GM18502 (cell line): ENCODE measurements at regions not wholly inside any gene's neighbourhood (a gene's known extent, or its start where the extent isn't known, plus 50 kb on each side); places are given as distances from the start of the nearest gene placed in this dataset.

ENCODE experiments used
- ATAC-seq: cut with Tn5 transposase; IDR thresholded peaks from one replicate; pipeline ENCODE4 v1.9.1; 2021; ENCODE audit warnings: mild to moderate bottlenecking; ENCODE audit not compliant: unreplicated experiment, poor library complexity

DNA sequence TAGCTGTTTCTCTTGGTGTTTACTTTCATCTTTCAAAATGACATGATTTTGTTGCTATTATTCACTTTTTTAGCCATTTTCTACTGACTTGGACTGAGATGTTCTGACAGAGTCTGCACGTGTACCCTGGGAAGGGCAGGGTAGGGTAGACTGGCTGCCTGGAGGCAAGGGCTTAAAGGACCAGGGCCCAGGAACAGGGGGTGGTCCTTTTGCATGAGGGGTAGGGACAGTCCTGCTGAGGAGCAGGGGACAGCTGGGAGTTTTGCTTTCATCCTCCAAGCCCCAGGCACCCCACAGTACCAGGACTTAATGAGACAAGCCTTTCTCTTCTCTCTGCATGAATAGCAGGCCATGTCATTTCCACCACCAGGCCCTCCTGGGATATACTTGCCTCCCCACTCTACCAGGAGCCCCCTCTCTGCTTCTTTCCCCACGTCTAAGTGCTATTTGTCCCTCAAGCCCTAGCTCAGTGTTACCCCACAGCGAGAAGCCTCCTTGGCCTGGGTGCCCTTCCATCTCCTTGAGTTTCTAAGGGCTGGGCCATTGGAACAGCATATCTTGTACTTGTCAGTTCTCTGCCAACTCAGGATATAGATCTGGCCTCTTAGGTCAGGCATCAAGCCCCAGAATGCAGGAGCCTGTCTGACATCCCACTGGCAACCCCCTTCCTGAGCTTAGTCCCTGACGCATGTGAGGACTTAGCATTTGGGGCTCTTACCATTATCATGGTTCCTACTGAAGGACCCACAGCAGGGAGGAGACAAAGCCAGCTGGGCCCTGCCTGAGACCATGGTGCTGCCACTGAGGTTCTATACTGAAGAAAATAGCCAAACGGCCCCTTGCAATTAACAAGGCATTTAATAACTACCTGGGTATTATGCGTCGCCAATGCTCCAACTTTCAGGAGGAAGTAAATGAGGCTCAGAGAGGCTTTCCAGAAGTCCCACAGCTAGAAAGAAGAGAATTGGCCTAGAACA, 78.4 kb upstream of the UNC5B start:
- no peak for ATAC-seq

DNA sequence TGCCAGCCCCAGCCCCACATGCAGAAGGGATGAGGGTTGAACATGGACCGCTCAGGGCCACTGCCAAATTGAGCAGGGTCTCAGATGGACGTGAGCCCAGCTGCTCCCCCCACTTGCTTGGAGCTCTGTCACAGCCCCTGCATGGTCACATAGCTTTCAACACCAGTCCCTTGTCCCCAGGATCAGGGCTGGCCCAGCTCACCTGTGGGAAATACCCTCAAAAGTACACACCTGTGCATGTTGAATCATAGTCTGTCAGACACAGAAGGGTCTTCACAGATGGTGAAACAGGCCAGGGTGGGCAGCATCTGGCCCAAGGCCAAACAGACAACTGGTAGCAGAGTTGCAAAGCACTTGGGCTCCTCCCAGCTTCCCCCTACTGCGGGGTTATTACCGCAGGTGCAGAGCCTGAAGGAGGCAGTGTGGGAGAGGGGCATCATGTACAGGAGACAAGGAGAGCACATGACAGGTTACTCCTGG, 77.6 kb upstream of the UNC5B start:
- no peak for ATAC-seq

DNA sequence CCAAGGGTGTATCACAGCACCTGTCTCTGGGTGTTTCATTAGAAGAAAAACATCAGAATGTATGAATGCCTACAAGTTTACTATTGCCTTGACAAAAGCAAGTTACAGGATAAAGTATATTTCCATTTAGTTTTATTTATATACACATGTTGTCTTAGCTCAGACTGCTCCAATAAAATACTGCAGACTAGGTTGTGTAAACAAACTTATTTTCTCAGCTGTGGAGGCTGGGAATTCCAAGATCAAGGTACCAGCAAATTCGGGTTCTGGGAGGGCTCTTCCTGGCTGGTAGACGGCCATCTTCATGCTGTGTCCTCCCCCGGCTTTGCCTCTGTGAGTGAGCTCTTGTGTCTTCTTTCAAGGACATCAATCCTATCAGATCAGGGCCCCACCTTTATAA, 77.1 kb upstream of the UNC5B start:
- ATAC-seq, result no peak

DNA sequence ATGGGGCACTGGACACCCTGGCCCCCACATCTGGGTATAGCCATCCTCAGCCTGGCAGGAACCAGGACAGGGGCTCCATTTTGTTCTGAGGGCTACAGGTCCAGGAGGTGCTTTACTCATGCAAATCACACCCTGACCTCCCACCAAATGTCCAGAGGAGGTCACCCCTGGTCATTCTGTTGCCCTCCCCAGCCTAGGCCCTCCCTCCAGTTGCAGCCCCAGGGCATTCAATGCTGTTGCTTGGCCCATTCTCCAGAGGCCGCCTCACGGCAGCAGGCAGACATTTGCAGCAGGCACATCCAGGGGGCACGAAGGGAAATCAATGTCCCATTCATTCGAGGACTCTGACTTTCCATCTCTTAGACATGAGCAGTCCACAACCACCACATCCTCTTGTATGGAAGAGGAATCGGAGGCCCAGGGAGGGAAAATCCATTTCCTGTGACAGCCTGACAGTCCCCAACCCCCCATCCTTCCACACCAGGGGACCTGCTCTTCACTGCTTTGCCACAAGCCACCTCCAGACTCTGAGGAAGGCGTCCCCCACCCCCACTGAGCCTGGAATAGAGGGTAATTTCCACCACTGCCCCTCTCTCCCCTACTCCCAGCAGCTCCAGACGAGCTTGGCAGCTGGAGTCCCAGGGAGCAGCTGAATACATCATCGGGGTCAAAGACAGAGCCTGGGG, 76.2 kb upstream of the UNC5B start:
- no peak for ATAC-seq

DNA sequence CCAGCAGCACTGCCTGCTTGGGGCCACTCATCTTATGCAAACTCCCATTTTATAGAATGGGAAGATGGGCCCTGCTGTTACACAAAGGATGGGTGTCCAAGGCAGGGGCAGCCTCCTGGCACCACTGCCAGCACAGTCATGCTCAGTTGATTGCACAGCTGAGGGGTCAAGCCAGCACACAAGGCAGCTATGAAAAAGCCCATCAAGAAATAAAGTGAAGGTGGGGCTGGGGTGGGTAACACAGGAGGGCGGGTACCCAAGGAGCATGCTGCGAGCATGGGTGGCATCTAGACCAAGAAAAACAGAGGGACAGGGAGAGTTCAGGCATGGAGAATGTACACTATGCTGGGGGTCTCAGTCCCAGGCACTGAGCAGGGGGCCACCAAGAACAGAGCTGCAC, 74.7 kb upstream of the UNC5B start:
- ATAC-seq, result no peak

DNA sequence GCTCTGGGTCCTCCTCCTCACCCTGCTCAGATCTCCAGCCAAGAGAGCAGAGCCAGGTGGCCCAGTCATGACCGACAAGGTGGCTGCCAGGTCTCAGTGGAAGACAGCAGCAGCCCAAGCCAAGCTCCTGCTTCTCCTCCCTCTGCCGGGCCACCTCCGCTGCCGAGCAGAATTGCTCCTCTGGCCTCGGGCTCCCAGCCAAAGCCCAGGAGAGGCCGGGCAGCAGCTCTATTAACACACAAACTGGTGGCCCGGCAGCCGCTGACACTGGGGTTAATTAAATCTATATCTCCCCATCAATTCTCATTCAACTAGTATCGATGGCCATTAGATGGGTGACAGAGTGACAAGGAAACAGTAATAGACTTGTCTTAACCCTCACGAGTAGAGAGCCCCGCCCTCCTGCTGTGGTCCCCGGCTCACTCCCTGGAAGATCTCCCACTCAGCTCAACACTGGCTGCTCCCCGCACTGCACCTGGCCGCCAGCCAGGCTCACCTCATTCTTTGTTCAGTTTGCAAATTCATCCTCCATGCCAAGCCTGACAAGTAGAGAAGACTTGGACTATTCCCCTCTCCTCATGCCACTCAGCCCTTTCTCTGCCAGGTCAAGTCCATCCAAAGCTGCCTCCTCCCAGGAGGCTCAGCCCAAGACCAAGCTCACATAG, 74.1 kb upstream of the UNC5B start:
- ATAC-seq, result no peak

DNA sequence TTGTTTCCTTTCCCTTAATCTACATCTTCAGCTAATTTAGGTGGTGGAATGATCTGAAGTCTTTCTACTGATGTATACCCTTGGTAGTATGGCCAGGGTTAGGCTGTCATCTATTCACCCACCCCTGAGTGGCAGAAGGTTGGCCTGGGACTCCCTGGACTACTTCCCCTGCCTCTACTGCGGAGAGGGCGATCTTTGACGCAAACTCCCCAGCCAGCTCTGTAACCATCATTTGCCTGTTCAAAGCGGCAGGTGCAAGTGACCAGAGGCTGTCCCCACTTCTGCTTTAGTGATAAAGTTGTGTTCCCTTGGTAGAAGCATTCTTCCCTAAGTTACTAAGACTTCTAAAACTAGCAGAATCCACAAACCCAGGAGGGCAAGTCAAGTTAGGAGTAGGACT, 70.8 kb upstream of the UNC5B start:
- no peak for ATAC-seq

DNA sequence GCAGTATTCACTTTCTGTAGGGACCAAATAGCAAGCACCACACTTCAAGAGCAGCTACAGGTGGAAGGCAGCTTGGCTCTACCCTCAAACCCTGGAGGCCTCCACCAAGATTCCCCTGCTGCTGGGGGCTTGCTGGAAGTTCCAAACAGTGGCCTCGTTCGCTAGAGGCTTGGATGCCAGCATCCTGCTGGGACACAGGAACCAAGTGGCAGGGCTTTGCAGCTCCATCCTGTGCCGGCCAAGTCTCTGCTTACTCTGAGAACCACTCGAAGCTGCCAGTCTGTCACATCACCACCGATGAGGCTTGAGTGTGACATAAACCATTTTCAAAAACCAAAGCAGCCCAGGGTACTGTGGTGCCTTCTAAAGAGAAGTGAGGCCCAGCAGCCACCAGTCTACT, 69.2 kb upstream of the UNC5B start:
- no peak for ATAC-seq

DNA sequence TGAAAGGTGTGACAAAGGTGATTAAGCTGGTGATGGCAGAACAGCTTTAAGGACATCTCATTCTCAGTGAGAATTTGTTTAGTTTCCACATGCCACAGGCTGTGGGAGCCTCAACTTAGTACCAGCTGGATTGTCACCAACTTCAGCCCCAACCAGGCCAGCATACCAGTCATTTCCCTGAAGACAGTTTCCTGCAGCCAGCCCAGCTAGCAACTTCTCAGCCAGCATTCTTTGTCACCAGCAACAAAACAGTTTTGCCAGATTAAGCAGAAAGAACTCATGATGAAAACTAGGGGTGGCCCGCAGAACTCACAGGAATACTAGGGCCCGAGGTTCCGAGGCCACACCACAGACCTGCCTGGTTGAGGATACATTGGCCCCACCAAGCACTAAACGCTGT, 68.8 kb upstream of the UNC5B start:
- no peak for ATAC-seq

DNA sequence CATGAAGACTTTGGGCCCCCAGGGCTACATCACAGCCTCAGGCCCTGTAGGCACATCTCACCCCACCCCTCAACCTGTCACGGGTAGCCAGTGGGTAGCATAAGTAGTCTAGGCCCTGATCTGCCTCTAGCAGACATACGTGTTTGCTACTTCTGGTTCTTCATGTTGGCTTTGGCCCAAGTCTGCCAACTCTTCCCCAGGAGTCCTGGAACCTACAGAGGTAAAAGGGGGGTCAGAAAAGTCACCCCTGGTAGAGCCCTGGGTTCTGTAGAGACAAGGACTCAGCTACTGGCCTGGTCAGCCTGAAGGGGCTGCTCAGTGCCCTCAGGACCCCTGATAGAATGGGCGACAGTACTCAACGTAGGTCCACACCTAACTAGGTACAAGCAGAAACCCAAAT, 67.5 kb upstream of the UNC5B start:
- no peak for ATAC-seq

DNA sequence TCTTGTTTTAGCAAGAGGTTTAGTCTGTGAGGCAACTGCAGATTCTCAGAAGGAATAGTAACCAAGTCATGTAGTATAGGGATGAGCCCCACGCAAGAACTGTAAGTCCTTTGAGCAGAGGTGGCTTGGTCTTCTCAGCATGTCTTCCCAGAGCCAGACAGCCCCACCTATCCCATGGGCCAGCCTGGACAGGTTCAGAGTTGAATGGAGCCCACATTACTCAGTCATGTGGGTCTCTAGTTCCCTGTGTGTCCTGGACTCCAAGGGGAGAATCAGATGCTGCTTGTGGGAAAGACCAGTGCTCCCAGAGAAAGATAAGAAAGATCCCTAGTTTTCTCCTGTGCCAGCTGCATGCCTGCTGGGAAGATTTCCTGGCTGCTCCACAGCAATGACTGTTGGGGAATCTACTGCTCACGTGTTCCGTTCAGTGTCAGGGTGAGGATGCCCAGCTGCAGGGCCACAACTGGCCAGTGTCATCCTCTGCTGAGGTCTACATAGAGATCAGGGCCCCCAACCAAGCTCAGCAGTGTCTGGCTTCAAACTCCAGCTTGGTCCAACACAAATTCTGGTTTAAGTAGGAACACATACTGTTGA, 66.9 kb upstream of the UNC5B start:
- ATAC-seq, result no peak

DNA sequence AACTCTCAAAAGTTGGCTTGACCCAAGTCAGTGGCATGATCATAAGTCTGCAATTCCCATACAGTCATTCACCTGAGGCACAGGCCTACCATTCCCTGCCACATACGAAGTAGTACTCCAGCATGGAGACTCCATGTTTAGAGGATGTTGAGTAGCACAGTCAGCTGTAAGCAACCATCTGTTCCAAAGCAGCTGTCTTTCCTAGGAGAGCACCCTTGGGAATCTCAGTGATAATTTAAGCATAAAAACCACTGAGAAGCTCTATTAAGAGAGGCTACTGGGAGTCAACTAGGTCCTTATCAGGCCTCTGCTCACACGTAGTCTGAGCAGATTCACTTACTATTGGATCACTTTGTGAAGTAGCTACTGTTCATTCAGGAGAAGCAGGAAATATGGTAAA, 61.6 kb upstream of the UNC5B start:
- ATAC-seq, result no peak

DNA sequence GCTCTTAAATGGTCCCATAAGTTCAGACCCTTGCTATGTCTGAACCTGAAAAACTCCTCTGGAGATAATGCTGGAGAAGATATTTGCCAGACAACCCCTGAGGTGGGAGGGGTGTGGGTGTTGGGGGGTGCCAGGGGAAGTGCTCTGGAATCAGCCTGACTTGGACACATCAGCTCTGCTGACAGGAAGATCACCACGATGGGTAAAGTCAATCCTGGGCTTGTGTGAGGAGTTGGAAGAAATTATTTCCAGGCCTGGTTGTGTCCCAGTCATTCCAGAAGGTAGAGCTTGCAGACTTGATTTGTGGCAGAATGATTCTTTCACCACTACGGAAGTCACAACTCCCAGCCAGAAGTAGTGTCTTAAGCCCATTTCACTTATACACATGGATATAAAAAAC, 60.3 kb upstream of the UNC5B start:
- ATAC-seq, result no peak

DNA sequence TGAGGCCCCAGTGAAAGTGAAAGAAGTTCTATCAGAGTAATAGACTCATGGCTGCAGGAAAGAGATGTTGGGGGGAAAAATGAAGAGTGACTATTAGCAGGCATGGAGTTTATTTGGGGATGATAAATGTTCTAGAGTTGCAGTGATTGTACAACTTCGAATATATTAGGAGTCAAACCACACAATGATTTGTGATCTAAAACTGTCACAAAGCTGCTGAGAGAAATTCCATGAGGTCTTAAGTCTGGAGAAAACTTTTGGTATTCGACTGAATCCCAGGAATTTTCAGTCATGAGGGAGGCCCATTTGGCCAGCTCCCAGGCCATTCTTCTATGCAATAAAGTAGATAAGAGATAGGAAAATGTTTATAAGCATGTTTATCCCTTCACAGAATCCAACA, 55.9 kb upstream of the UNC5B start:
- ATAC-seq, result no peak

DNA sequence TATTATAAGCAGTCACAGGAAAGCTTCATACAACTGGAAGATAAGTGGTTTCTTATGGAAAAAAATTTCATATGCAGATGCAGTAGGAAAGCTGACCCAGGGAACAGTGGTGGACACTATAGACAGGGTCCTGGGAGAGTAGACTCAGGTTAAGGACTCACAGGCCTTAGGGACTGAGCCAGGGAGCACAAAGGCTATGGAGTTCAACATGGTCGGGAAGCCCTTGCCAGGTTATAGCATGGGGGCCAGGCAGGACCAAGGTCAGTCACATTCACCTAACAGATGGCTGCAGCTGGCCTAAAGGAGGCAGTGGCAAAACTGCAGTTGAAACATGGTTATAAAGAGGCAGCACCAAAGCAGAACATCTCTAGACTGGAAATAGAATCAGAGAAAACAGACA, 54.9 kb upstream of the UNC5B start:
- no peak for ATAC-seq

DNA sequence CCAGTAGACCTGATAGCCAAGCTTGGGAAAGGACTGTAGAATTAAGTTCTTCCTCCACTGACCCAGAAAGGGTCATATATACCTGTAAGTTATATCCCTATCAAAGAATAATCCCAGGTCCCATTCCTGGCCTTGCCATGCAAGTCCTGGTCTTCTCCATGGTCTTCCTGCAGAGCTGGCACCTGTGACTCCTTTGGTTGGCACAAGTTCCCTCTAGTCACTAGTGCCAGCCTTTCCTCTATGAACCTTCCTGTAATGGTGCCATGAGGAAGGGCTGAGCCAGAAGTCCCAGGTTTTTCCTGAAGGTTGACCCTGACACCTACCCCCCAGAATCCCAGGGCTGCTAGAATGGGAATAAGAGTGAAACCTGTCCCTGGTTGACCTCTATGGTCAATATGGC, 54.1 kb upstream of the UNC5B start:
- no peak for ATAC-seq

DNA sequence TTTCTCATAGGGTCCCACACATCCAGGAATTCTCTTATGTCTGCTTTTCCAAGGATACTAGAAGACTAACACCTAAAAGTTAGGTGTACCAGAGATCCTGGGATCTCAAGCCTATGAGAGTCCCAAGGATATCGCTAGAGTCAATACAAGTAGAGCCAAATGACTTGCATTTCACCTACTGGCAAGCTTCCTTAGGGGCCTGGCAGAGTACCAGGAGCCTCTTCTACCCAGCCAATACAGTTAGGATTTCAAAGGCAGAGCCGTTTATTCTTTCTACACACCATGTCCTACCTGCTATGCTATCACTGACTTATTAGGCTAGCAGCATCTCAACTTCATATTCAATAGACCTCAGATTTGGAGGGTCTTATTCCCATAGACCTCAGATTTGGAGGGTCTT, 53.5 kb upstream of the UNC5B start:
- no peak for ATAC-seq

DNA sequence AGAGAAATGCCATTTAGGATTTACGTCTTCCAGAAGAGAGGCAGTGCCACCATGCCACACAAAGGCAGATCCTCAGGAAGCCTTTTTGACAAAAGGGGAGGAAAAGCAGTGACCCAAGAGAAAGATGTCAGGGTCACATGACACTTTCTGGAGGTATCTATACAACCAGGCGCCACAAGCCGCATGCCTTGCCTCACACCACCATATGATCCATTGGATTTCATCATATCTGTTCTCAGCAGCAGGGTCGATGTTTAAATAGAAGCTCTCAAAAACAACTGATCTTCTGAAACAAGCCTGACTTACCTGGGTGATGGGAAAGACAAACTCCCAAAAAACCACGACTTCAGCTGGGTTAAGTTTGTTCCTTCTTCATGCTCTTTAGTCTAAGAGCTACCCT, 52.5 kb upstream of the UNC5B start:
- no peak for ATAC-seq

DNA sequence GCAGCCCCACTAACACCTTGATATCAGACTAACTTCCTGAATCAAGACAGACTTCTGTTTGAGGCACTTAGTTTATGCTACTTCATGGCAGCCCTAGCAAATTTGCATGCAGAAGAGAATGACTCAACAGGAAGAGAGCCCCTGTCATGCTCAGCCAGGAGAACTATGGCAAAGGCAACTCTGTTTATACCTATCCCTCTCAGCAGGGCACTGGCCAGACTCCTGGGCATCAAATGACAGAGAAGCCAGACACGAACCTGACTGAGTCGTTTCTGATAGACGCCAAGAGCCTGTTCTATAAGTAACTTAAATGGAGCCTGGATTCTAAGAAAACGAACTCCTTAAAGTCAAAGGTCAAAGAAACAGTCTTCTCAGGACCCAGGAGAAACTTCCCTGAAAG, 50.9 kb upstream of the UNC5B start:
- ATAC-seq, result no peak
